ENCODE measurements at regions not wholly inside any gene's neighbourhood (a gene's known extent, or its start where the extent isn't known, plus 50 kb on each side); places are given as distances from the start of the nearest gene placed in this dataset.

DNA sequence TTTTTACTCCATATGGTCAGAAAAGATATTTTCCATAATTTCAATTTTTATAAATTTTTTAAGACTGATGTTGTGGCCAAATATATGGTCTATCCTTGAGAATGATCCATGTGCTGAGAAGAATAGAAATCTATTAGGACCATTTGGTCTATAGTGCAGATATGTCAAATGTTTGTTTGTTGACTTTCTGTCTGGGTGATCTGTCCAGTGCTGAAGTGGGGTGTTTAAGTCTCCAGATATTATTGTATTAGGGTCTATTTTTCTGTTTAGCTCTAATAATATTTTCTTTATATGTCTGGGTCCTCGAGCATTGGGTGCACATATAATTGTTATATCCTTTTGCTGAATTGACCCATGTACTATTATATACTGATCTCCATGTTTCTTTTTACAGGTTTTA is 308.9 kb upstream of the LMO3 start:
- TF ChIP-seq, protein P1, sequence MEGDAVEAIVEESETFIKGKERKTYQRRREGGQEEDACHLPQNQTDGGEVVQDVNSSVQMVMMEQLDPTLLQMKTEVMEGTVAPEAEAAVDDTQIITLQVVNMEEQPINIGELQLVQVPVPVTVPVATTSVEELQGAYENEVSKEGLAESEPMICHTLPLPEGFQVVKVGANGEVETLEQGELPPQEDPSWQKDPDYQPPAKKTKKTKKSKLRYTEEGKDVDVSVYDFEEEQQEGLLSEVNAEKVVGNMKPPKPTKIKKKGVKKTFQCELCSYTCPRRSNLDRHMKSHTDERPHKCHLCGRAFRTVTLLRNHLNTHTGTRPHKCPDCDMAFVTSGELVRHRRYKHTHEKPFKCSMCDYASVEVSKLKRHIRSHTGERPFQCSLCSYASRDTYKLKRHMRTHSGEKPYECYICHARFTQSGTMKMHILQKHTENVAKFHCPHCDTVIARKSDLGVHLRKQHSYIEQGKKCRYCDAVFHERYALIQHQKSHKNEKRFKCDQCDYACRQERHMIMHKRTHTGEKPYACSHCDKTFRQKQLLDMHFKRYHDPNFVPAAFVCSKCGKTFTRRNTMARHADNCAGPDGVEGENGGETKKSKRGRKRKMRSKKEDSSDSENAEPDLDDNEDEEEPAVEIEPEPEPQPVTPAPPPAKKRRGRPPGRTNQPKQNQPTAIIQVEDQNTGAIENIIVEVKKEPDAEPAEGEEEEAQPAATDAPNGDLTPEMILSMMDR (IDR thresholded peaks at IDR 0.05; ENCODE audit: low read depth, low read length): no peak
- H3K4me3 ChIP-seq (ENCODE audit: low read depth, low read length): no peak overlapping the region

DNA sequence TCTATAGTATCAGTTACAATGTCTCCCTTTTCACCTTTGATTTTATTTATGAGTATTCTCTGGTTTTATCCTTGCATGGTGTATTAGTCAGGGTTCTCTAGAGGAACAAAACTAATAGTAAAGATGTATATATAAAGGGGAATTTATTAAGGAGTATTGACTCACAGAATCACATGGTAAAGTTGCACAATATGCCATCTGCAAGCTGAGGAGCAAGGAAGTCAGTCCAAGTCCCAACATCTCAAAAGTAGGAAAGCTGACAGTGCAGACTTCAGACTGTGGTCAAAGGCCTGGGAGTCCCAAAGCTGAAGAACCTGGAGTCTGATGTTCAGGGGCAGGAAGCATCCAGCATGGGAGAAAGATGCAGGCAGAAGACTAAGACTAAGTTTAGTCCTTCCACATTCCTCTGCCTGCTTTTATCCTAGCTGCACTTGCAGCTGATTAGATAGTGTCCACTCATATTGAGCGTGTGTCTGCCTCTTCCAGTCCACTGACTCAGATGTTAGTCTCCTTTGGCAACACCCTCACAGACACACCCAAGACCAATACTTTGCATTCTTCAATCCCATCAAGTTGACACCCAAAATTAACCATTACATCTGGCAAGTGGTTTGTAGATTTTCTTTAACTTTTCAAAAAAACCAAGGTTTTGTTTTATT is 308.0 kb upstream of the LMO3 start:
- H3K4me3 ChIP-seq (ENCODE audit: low read depth, low read length): no peak overlapping the region
- TF ChIP-seq, protein P1 (IDR thresholded peaks at IDR 0.05; ENCODE audit: low read depth, low read length): no peak

DNA sequence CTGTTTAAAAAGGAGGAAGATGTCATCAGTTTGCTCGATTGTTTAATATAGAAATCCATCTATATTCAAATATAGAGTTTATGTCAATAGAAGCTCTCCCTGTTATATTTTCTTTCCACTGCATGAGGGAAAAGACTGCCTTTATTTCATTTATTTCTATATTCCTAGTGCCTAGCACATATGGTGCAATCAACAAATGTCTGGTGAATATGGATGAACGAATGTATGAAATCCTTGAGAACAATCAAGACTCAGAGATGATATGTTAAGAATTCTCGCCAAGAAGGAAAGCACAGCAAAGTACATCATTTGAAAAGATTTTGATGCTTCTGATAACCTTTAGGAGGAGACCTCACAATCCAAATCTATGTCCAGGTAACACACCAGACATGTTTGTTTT is 296.0 kb upstream of the LMO3 start:
- TF ChIP-seq, protein P1 (IDR thresholded peaks at IDR 0.05; ENCODE audit: low read depth, low read length): no peak
- no peak overlapping the region for H3K4me3 ChIP-seq (ENCODE audit: low read depth, low read length)

DNA sequence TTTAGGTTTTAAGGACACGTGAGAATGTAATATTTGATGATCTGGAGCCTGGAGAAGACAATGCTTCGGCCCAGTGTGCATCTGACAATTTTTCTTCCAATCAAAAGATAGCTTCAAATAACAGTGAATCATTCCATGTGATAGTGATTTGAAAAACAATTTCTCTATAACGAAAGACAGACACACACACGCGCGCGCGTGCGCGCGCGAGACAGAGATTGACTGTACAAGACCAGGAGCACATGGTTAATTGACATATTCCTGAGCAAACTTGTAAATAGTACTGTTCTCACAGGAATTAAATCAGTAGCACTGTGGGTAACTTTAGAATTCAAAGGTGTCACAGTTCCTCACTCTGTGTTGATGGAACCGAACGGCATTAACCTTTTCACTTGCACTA is 287.5 kb upstream of the LMO3 start:
- TF ChIP-seq, protein P1 (IDR thresholded peaks at IDR 0.05; ENCODE audit: low read depth, low read length): no peak
- no peak overlapping the region for H3K4me3 ChIP-seq (ENCODE audit: low read depth, low read length)

DNA sequence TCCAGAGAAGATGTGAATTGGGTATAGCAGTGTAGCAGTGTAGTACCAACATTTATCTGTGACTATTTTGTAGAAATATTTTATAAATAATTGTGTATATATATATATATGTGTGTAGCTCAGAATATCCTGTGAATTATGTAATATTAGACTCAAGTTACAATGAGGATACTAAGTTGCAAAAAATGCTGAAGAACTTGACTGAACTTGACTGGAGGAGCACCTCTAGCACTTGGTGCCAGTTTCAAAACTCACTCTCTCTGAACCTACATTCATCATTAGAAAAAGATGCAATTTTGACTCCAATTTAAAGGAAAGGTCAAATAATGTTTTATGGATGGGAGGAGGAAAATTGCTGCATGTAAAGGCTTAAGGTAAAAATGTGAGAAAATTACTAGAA is 285.7 kb upstream of the LMO3 start:
- TF ChIP-seq, protein P1 (IDR thresholded peaks at IDR 0.05; ENCODE audit: low read depth, low read length): no peak
- H3K4me3 ChIP-seq (ENCODE audit: low read depth, low read length): no peak overlapping the region

DNA sequence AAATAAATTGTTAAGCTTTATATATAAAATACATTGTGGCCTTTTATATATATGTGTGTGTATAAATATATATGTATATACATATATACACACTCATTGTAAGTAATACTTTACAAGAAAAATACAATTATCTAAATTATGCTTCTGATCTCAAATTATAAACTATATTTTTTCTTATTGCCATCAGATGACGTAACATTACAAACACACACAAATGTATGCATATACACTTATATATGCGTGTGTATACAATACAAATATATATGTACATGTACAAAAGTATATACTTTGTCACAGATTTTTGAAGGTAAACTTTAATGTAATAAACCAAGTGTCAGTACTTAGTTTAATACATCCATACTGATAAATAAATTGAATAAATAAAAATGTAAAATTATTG is 278.9 kb upstream of the LMO3 start:
- TF ChIP-seq, protein P1 (IDR thresholded peaks at IDR 0.05; ENCODE audit: low read depth, low read length): no peak
- no peak overlapping the region for H3K4me3 ChIP-seq (ENCODE audit: low read depth, low read length)

DNA sequence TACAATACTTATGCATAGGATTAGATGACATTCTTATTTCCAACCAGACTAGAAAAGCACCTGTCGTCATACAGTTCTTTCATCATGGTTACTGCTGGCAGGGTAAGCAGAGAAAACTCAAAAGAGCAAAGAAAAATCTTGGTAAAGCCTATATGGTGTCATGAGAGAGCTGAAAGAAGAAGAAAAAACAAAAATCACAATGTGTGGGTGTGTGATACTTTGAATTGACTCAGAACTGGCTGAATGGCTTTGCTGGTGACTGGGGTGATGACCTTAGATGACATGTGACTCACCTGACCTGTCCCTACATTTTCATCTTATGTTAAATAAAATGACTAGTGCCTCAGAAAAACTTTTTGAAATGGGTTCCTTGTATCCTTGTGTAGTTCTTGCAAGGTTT is 278.1 kb upstream of the LMO3 start:
- H3K4me3 ChIP-seq (ENCODE audit: low read depth, low read length): no peak overlapping the region
- TF ChIP-seq, protein P1 (IDR thresholded peaks at IDR 0.05; ENCODE audit: low read depth, low read length): no peak

Measured in WI38 (cell line).